GM21576 (cell line): ENCODE measurements at regions not wholly inside any gene's neighbourhood (a gene's known extent, or its start where the extent isn't known, plus 50 kb on each side); places are given as distances from the start of the nearest gene placed in this dataset.

Experiments used
- ATAC-seq: cut with Tn5 transposase; IDR thresholded peaks from one replicate; pipeline ENCODE4 v1.9.1; 2021; ENCODE audit warnings: mild to moderate bottlenecking, moderate library complexity; ENCODE audit not compliant: unreplicated experiment

DNA sequence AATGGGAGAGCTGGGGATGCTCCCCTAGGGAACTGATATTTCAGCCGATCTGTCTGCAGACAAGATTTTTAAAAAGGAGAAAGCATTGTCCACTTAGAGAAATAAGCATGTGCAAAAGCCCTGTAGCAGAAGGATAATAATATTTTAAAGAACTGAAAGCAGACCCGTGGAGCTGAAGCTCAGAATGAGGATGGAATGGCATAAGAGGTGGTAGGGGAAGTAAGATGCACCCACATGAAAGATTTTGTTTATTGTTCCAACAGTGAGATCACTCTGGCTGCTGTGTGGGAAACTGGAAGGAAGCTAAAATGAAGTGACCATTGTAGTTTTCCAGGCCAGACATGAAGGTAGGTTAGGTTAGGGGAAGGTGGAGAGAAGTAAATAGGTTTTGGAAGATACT, 266.4 kb upstream of the PRDM1 start:
- ATAC-seq, result no peak

DNA sequence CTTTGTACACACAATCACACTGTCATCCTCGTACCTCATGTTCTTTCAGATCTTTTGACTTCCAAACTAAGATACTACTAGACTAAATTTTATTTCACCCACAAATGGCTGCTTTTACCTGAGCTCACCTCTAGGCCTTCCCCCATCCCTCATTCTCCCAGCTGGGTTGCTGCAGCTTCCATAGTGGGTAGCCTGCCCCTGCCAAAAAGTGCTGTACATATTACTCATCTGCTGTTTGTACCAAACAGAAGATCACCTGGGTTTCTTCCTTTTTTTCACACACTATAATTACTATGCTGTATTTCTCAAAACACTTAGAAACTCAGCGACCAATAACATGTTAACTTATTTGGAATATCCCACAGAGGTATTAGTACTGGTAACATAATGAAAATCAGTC, 267.6 kb upstream of the PRDM1 start:
- no peak for ATAC-seq

- no peak for ATAC-seq
These were observed 268.2 kb upstream of the PRDM1 start for GRCh38 chr6:105817961-105818360.

DNA sequence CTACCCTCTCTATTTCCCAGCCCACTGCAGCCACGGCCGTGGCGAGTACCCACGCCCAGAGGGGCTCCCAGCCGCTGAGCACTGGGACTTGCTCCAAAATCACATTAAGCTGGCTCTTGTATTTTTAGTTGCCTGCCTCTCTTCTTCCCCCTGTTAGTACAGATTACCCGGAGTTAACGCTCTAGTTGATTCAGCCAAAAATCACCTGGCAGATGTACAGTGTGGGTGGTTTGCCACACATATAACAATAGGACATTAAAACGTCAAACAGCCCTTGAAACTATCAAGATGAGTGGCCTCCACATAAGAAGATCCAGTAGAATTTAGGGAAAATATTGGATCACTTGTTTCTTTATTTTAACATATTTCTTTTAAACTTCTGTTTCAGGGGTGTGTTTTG, 268.8 kb upstream of the PRDM1 start:
- no peak for ATAC-seq

DNA sequence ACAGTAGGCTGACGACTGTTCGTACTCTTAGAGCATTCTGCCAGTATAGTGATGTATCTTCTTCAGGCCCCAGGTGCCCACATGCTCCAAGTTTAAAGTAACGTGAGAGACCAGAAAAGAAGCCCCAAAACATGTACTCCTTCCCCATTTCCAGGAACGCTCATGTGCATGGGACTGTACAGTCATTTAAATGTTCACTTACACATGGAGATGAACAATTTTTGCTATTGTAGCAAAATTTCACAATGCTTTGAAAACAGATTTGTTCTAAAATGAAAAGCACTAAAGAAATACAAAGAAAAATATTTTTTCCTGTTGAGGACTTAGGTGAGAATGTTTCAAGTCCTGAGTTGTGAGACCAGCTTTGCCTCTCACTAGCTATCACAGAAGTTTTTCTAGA, 269.3 kb upstream of the PRDM1 start:
- no peak for ATAC-seq

DNA sequence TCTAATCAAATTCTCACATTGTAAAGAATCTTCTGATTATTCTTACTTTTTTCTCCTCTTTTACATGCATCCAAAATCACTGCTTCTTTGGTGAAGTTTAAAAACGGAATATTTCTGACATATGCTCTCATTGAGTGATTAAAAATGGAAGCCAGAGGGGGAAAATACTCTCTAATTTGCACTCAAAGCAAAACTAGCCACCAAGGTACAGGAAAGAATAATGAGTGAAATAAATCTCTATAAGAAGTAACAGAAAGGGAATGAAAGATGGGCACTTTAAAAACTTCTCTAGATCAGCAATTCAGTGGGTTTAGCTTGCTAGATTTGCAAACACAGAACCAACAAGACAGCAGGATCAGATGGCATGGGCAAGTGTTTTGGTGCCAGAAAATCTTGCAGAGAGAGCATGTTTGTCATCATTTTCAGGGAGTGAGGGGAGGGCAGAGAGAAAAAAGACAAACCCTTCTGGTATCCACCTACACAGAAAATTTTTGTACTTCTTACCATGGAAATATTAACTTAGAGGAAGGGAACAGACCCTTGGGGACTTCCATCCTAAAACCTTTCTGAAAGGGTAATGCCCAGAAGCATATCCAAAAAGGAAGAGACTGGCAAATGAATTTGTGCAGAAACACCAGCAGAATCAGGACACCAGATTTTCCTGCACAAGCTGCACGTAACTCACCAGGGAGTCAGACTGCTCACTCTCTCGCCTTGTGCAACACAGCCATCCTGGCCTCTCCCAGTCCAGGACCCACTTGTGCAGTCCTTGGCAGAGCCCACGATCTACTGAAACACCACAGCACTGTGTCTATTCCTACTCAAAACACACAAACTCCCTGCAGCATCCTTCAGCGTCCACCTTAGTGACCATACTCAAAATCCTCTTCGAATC, 270.2 kb upstream of the PRDM1 start:
- ATAC-seq, result no peak

GRCh38 chr6:105814745-105815536, 271.2 kb upstream of the PRDM1 start:
- no peak for ATAC-seq

DNA sequence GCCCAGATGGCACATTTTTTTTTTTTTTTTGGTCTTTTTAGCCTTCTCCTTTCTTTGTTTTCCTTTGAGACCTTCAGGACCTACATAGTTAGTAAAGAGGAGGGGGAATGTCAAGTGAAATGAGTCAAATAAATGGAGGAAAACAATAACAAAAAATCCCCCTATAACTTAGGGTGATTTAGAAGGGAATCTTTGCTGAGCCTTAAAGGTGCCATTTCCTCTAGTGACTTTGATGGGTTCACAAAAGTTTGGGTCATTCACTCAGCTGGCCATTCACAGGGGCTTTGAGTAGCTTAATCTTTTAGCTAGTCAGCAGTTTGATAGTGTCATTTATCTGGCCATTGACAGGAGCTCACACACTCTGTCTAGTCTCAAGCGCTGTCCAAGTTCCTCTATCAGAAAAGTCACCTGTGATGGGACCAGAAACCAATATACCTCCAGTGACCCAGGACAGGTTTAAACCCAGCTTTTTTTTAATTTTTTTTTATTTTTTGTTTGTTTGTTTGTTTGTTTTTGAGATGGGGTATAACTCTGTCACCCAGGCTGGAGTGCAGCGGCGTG, 275.1 kb upstream of the PRDM1 start:
- no peak for ATAC-seq

GRCh38 chr6:105810105-105810921, 275.8 kb upstream of the PRDM1 start:
- peak; percentile 69 for ATAC-seq

DNA sequence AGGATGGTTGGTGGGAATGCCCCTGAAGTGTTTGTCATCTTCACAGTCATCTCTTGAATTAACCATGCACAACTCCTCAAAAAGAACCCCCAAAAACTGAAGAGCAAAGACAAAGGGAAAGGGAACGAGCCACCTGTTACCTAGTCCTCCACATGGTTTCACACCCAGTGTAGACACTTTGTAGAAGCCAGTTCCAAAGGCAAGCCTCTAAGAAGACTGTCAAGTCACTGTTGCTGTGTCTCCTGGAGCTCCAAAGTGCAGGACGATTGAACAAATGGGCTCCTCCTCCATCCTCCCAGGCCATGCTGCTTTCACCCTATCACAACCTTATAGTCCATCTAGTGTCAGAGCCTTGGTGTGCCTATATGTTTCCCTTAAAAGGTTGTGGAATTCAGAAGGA, 277.6 kb upstream of the PRDM1 start:
- ATAC-seq, result no peak

- no peak for ATAC-seq
These were observed 278.2 kb upstream of the PRDM1 start for GRCh38 chr6:105807905-105808304.

DNA sequence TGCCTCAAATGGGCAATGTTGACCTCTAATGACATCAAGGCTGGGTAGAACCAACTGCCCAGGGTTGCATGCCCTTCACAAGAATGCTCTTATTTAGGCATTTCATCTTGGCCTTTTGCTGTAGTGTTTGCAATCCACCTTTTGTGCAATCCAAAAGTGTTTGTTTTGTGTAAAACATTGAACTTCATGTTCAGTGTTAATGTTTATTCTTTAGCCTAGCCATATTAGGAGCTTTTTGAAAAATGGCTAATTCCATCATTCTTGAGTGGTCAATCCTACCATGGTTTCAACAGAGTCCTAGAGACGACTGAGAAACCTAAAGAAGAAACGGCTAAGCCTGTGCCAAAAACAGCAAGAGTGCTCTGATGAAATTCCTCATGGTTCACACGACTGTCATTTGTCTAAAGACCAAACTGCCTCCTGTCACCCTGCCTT, 279.6 kb upstream of the PRDM1 start:
- ATAC-seq, result no peak

- ATAC-seq, result no peak
These were observed 280.6 kb upstream of the PRDM1 start for GRCh38 chr6:105805501-105806023.

- no peak for ATAC-seq
These were observed 281.7 kb upstream of the PRDM1 start for GRCh38 chr6:105804424-105804823.

- ATAC-seq, result no peak
These were observed 282.1 kb upstream of the PRDM1 start for GRCh38 chr6:105804000-105804399.

- no peak for ATAC-seq
These were observed 282.7 kb upstream of the PRDM1 start for GRCh38 chr6:105803442-105803841.

DNA sequence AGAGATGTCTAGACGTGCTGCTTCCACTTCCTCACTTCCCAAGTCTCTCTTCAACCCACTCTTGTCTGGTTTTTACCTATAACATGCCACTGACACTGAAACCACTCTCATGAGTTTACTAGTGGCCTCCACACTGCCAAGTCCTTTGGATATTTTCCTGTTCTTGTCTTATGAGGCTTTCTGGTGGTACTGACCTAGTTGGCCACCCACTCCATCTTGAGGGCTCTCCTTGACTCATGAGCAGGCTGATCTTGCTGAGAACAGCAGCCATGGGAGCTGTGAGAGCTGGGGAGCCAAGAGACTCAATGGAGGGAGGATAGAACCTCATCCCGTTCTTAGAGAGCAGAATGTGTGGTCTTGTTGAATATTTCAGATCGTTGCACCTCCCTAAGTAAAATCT, 283.4 kb upstream of the PRDM1 start:
- ATAC-seq, result no peak

- ATAC-seq, result no peak
These were observed 285.3 kb upstream of the PRDM1 start for GRCh38 chr6:105800871-105801270.

DNA sequence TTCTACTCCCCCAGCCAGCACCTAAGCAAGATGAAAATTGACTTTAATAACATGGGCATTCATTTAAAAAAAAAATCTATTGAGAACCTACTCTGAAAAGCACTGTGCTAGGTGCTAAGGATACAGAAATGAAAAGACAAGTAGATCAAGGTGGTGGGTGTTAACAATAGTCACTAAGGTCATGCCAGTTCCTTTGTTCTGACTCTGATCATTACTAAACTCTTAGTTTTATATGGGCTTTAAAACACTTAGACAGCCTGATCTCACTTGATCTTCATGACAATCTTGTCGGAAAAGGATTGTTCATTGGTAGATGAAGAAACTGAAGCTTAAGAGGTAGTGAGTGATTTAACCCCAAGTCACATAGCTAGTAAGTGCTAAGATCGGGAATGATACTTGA, 285.7 kb upstream of the PRDM1 start:
- no peak for ATAC-seq

DNA sequence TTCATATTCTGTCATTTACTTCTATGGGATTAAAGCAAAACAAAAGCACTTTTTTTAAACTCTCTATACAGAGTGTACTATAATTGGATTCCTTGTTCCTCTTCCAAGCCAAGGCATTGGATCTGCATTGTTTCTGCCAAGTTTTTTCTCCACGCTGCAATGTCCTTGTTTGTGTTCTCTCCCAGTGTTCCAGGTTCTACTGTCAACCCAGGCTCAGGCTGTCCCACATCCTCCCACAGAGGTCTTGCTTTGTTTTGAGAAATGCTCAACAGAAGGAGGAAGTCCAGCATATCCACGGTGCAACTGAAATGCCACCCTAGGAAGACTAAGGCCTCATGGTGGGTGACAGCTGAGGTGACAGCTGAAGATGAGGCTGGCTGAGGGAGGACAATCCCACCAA, 287.1 kb upstream of the PRDM1 start:
- no peak for ATAC-seq

DNA sequence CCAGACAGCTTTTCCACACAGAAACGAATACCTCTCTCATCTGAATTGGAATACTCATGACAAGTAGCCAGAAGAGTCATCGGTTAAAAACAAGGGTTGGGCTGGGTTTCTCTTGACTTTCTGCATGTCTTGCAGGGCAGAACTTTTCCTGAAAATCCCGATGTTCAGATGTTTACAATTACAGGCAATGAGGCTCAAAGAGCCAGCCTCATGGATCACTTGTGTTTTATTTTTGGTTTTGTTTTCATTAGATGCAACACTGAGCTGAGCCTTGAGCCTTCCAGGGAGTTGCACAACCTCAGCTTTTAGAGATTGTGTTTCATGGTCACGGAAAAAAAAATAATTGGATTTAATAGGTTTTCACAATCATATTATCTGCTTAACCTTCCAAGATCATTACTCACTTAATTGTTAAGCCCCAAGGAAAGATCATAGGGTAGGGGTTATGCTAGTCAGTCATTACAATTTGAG, 288.1 kb upstream of the PRDM1 start:
- no peak for ATAC-seq
